GM21447 (cell line): ENCODE measurements at regions not wholly inside any gene's neighbourhood (a gene's known extent, or its start where the extent isn't known, plus 50 kb on each side); places are given as distances from the start of the nearest gene placed in this dataset.

Source experiments
- ATAC-seq: cut with Tn5 transposase; IDR thresholded peaks from one replicate; pipeline ENCODE4 v1.9.1; 2021; ENCODE audit not compliant: unreplicated experiment

DNA sequence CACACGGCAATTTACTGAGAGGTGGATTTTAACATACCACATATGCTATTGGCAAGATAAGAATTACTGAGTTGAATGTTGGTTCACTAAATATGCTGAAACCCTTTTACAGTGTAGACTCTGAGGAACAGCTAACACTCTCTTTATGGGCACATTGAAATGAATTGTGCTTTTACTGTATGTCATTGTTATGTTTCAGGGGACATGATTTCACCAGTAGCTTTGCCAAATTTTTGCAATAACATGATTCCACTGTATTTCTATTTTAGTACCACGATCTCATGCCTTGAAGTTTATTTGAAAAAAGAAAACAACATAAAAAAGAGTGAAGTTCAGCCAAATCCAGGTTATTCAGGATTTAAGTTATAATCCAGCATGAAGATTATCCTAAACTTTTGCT lies 188.5 kb downstream of the HLX start:
- no peak for ATAC-seq

DNA sequence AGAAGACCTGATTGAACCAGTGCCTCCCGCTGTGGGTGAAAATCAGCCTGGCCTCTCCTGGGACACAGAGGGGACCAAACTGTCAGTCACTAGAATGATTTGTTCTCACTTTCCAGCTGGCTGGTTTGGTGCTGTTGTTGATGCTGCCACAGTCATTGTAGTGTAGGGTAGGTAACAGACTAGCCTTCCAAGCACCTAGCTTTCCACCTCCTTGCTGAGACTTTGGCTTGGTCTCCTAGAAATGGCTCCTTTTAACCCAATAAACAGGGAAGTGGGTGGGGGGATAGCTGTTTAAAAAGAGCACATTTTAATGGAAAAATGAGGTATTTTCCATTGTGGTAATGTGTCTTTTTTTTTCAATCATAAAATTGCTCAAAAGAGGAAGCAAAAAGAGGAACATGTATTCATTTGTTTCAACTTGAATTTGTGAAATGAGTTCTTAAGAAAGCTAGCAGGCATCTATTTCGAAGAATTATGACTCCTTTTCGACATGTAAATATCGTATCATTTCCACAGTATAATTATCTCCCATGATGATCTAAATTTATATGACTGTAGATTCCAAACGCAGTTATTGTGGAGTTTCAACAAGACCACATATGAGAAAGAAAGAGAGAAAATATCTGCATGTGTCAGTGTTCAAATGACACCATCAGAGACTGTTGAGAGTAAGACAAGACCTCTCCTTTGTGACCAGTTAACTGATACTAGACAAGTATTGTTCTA lies 190.1 kb downstream of the HLX start:
- peak; percentile 90 for ATAC-seq

DNA sequence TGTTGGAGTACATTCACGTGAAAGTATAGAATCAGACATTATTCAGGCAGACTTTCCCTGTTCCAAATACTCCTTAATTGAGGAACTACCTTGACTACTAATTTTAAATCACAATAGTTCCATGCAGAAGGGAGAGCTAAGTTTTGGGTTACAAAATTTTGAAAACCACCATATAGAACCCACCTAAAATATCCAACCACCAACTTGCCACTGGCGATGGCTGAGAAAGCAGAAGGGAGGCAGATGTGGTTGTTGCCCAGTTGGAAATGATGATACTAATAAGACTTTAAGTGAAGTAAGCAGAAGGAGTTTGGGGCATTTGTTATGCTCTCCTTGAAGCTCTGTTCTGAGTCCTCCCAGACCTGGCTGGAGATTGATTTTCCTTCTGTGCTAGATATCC lies 190.7 kb downstream of the HLX start:
- ATAC-seq: no peak

DNA sequence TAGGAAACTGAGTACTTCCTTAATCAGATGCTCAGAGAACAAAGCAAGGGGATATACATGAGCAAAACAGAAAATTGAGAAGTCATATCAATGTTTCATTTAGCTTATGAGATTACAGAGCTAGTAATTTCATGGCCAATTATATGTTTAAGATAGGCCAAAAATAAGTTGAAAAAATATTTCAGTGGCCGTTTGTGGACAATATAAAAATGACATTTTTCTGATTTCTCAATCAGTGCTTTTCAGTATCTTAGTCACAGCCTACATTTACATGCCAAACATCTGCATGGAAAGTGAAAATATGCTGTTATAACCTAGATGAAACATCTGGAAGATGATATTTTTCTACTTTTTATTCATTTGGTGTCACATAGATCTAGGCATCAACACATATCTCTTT lies 192.5 kb downstream of the HLX start:
- no peak for ATAC-seq

DNA sequence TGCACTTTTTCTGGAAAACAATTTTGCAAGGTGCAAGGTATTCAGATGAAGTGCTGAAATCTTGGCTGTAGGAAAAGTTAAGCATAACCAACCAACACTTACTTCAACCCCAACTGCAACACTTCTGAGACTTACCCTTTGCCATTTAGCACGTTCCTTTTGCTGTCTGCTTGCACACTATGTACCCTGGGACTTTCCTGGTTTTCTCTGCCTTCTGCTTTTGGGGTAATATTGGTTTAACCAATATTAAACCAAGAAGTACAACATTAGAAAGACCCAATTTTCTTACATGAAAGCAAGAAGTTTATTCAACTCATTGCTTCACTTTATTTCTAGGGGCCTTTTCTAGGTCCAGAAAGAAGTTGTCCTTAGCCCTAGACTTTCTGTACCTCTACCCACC lies 193.0 kb downstream of the HLX start:
- ATAC-seq: no peak

DNA sequence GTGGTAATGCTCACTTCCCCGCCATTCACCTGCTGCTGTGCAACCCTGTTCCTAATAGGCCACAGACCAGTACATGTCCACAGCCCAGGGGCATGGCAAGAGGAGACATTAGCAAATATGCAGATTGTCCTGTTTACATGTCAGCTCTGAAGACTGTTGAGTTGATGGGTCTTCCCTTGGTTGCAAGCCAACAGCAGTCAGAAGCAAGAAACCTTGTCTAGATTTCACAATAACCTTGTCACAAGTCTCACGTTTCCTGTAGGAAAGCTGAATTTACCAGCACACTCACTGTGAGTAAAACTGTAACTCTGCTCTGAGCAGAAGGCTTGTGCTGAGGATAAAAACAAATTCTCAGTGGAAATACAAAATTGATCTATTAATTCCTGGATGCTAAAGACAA lies 195.1 kb downstream of the HLX start:
- peak; percentile 37 for ATAC-seq

DNA sequence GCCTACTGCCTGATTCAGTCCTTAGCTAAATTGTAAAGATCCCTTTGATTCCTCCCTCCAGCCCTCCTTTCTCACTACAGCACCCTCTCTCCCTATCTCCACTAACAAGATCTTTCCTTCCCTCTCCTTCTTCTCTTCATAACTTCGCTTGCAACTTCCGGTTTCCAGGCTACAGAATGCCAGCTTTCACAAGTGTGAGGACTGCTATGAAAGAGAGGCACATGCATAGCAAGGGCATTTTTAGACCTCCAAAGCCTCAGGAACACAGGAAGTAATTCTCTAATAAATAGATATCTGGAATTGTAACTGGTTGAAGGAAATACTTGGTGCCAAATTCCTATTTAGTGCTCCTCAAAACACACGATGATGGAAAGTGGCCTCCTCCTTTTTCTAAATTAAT lies 196.7 kb downstream of the HLX start:
- ATAC-seq: no peak

DNA sequence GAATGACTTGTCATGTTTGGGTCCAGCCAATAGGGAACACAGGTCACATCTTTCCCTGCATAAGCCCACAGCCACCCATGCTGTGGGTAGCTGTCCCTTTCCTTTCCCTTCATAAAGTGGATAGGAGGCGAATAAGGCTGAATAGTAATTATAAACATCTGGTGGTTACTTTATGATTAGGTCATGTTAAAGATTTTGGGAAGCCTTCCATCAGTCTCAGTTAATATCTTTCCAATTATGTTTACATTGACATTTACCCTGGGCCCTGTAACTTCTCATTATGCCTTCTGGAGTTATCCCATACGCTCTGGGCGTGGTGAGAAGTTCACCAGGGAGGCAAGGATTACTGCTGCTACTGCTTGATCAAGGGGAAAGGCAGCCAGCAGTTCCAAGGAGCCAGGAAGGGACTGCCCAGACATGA lies 197.2 kb downstream of the HLX start:
- ATAC-seq: no peak

DNA sequence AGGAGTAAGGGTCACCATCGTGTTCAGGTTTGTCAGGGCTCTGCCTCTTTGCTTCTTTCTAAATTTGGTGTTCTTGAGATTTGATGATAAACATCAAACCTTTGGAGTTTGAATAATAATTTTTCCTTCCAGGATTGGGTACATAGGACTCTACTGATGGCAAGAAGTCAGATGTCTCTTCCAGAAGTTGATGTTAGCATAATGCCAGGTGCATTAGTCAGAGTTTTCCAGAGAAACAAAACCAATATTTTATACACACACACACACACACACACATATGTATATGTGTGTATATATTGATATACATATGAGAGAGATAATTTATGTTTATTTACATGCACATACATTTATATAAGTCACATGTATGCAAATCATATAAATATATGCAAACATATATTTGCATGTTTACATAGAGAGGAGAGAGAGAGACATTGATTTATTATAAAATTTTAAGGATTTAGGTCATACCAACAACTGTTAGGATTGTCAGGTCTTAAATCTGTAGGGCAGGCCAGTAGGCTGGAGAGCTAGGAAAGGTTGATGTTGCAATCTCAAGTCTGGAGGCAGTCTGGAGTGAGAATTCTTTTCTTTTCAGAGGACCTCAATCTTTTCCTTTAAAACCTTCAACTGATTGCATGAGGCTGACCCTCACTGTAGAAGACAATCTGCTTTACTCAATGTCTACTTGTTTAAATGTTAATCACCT lies 199.2 kb downstream of the HLX start:
- no peak for ATAC-seq

DNA sequence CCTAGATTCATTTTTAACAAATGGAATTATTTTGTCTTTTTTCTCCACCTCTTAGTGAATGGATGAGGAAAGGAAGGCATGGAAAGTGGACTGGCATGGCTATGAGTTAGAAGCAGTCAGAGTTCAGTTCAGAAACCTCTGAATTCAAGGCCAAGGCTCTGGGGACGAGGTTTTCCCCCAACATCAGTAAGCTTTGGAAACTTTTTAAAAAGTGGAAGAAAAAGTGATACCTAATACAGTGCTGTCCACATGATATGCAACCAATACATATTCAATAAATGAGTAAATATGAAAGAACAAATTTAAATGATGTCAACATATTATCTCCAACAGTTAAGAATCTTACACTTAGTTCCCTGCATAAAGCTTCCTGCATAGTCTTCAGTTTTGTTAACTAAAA lies 204.7 kb downstream of the HLX start:
- ATAC-seq: no peak

DNA sequence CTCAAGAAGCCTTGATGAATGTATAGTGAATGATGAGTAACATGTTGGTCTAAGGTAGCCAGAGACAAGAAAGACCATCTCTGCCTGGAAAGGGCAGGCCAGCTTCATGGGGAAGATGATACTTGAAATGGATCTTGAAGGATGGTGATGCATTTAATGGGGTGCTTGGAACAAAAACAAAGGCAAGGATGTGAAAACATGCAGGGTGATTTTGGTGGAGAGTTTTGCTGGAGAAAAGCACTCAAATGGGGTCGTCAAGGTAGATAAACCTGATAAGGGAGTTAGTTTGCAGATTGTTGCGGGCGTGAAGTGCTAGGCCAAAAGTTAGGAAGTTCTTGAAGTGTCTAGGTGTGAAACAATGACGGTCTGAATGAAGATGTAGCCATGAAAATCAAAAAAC lies 205.4 kb downstream of the HLX start:
- ATAC-seq: no peak

DNA sequence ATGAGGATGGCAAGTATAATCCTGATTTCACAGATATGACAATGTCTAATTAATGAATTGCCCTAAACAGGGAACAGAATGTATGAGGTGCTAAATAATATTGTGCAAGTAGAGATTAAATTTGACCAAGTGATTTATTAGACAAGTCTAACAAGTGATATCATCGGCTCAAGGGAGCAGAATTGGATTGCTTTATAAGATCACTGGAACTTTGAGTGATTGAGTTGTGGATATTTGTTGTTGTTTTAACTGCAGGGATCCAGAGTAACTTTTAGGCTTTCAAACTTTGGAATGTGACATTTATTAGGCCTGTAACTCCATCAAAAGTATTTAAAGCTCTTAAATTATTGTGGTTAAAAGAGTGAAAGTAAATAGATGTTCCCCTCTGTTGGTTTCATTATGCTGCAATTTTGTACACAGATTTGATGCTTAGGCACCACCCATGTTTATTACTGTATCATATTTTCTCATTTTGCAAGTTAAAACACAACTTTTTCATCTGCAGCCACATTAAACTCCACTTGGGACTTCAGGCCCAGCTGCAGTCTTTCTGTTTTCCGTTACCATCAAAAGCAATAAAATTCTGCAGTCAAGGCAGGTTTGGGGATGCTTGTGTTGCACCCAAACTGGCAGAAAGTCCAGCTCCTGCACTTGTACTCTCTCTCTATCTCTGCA lies 206.6 kb downstream of the HLX start:
- ATAC-seq: no peak

DNA sequence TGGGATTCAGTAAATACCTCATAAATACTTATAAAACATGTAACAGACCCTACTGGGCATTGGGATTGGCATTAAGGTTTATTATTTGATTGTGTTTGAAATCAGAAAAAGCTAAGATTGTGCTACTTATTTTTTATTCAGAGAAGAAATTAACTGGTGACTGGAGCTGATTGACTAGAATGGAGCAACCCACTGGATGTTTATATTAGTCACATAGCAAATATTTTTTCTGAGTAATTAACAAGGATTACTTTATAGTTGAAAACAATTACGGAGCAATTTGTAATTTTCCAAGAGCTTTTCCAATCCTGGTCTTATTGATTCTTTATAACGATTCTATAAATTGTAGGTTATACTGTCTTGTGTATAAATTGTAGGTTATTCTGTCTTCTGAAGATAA lies 208.7 kb downstream of the HLX start:
- ATAC-seq: no peak

DNA sequence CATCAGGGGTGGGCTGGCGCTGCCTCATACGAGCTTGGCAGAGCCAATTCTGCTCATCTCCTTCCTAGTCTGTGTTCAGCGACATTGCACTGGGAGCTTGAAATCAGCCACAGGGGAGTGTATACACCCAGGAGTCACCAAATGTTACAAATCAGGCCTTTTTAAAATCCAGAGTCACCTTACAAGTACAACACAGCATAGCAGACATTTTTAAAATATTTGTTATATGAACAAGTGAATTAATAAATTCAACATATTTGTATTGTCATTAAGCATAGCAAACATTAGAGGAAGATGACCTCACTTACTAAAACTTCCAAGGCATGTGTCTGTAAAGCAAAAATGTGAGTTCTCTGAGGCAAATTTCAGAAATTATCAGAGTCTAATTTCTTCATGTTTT lies 210.0 kb downstream of the HLX start:
- no peak for ATAC-seq

DNA sequence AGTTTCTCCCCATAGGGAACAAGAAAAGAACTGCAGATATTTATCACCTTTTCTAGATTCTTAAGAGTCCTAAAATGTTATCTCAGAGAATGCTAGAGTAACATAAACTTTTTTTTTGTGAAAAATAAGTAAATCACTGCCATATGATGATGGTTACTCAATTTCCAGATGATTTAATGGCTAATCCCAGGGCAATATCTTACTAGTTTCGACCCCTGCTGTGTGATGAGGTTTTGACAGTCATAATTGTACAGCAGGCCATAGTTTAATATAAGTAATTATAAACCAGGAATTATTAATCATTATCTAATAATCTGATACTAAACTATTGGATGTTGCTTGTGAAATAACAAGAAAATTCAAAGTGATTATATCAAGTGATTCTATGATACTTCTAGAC lies 210.6 kb downstream of the HLX start:
- no peak for ATAC-seq

DNA sequence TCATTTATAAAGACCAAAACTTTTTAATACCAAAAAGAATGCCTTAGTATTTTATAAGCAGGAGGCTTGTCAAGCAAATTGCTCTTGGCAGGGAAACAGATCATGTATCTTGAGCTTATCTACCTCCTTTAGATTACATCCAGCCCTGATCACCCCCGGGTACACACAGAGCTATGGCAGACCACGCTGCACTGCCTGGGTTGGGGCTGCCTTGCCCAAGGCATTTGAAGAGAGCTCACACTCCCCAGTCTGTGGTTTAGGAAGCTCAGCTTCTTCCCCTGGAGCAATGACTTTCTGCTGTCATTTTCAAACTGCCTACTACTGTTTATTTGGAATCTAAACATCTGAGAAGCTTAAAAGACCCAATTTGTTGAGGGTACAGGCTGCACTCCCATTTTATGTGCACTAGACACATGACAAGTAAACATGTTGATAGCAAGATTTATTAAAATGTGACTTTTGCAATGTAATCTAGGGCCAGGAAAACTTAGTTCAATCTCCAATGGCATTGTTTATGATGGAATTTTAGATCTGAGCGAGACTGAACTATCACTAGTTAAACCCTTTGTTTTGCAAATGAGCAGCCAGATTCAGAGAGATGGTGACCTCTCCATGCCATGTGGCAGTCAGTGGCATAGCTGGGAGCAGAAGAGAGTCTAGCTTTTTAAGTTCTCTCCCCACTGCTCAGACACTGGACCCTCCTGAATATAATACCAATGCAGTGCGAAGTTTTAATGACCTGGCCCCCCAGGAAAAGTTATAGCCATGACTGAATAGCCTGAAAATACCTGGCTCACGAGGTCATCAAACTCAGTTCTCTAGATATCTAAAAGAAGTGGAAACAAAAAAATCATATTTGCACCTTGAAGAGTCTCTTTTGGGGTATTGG lies 214.9 kb downstream of the HLX start:
- no peak for ATAC-seq

DNA sequence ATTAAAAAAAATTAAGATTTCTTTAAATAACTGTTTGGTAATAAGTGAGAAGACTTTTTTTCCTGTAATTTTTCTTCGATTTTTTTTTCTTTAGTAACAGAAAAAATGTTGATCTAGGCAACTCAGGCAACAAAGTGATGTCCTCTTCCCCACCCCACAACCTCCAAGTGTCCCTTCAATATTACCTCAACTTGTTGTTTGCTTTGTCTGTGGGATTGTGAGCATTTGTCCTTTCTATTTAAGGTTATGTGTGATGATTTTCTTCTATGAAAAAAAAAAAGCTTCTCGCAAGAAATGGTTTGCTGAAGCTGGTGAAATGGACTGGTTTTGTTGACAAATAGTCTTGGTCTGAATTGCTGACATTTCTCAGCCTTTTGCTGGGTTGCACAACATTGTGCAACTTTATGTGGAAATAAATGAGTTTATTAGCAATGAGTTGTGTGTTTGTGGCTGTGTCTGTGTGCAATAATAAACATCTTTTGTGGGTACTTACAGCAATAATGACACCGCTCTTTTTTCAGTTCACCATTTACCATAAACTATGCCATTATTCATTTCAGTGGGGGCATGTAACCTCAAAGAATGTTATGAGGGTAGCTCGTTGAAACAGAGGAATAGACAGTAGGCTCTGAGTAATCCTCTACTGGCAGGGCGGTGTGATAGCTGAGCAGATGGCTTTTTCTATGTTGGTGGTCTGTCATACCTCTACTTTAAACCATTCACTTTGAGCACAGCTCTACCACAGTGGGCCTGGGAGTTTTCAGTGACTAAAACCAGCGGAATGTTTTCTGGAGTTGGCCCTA lies 218.4 kb downstream of the HLX start:
- ATAC-seq: no peak

DNA sequence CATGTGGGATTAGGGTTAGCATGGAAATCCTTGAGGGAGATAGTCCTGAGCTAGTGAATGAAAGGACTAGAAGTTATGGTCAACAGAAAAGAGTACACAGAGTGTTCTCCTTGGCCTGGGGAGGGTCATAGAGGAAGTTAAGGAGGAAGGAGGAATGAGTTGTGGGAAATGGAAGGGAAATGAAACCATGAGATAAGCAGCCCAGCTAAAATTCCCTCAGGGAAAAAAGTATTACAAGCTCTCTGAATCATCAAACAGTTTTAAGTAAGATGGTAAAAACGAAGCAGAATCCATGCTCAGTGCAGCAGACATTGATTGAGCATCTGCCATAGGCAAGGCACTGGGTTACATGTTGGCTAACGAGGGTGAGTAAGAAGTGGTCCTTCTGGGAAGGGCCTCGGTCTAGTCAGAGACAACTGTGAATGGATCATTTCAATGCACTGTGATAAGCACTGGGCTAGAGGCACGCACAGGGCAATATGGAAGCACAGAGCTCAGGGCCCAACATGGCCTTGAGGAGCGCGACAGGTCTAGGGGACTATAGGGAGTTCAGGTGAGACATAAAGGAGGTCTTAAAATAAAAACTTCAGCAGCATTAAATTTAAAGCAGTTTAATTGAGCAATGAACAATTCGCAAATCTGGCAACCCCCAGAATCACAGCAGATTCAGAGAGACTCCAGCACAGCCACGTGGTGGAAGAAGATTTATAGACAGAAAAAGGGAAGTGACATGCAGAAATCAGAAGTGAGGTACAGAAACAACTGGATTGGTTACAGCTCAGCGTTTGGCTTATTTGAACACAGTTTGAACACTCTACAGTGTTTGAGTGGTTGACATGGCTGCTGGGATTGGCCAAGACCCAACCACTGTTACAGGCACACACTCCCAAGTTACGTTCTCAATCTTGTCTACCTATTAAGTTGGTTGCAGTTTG lies 219.5 kb downstream of the HLX start:
- ATAC-seq: no peak
